IMR-90 (cell line): ENCODE measurements at regions not wholly inside any gene's neighbourhood (a gene's known extent, or its start where the extent isn't known, plus 50 kb on each side); places are given as distances from the start of the nearest gene placed in this dataset.

Experiments
- ATAC-seq: fragments of 200-7000 bp; cut with Tn5 transposase; 2 replicates; pipeline ENCODE4 v1.9.1; 2020; ENCODE audit warnings: low read depth, mild to moderate bottlenecking, moderate library complexity
- BruUV-seq: library from RNA; stranded (reverse); fragments of 400-500 nt; replicated peaks from 2 replicates; lab custom pipeline; 2021; lab: Mats Ljungman, UMichigan
- CTCF ChIA-PET: fragments of 300-600 bp; formaldehyde crosslinking; extraction: SDS; loops from one replicate; lab custom pipeline; 2021; ENCODE audit warnings: antibody characterized with exemption; lab: Yijun Ruan, JAX
- POLR2A ChIA-PET: fragments of 300-600 bp; sonication (Branson Sonifier 250); formaldehyde crosslinking; loops from one replicate; lab custom pipeline; 2022; ENCODE audit warnings: antibody characterized with exemption; ENCODE audit not compliant: unreplicated experiment; lab: Charles Lee
- DNase-seq: peaks from one replicate; pipeline ENCODE4 v3.0.0; 2013
- H2AFZ ChIP-seq: replicated peaks from 2 replicates; pipeline ENCODE3; 2013; ENCODE audit warnings: low read length, mild to moderate bottlenecking; ENCODE audit not compliant: poor library complexity
- H2AK5ac ChIP-seq: 2 replicates; pipeline ENCODE4 v1.6.1; 2013; ENCODE audit warnings: low read depth, low read length, inconsistent platforms
- H2AK9ac ChIP-seq: replicated peaks from 2 replicates; pipeline ENCODE3; 2013; ENCODE audit warnings: mild to moderate bottlenecking, low read depth, low read length, moderate library complexity; ENCODE audit not compliant: poor library complexity
- H2BK120ac ChIP-seq: 2 replicates; pipeline ENCODE4 v1.6.1; 2013; ENCODE audit warnings: low read depth, low read length, inconsistent platforms
- H2BK15ac ChIP-seq: 3 replicates; pipeline ENCODE4 v1.6.1; 2013; ENCODE audit warnings: low read depth, low read length, inconsistent platforms
- H2BK20ac ChIP-seq: 2 replicates; pipeline ENCODE4 v1.6.1; 2013; ENCODE audit warnings: low read depth, mild to moderate bottlenecking, inconsistent platforms, low read length, moderate library complexity
- H2BK5ac ChIP-seq: 2 replicates; pipeline ENCODE4 v1.6.1; 2013; ENCODE audit warnings: mild to moderate bottlenecking, low read depth, low read length, inconsistent platforms; ENCODE audit not compliant: poor library complexity, severe bottlenecking
- H3K14ac ChIP-seq: replicated peaks from 2 replicates; pipeline ENCODE4 v1.6.1; 2013; ENCODE audit warnings: low read depth, low read length, inconsistent platforms
- H3K18ac ChIP-seq: 2 replicates; pipeline ENCODE4 v1.6.1; 2013; ENCODE audit warnings: low read depth, low read length, control low read depth
- H3K23ac ChIP-seq: 2 replicates; pipeline ENCODE4 v1.6.1; 2013; ENCODE audit warnings: low read depth, low read length, inconsistent platforms
- H3K27ac ChIP-seq: 2 replicates; pipeline ENCODE4 v1.5.1; 2013; ENCODE audit warnings: mild to moderate bottlenecking, control low read depth, low read length; ENCODE audit not compliant: insufficient read depth
- H3K27me3 ChIP-seq: 2 replicates; pipeline ENCODE4 v1.6.1; 2013; ENCODE audit warnings: low read length; ENCODE audit not compliant: control insufficient read depth, insufficient read depth
- H3K36me3 ChIP-seq: 2 replicates; pipeline ENCODE4 v1.6.1; 2013; ENCODE audit warnings: low read length, mixed read lengths; ENCODE audit not compliant: control insufficient read depth, insufficient read depth
- H3K4ac ChIP-seq: 2 replicates; pipeline ENCODE4 v1.6.1; 2013; ENCODE audit warnings: low read depth, low read length, inconsistent platforms
- H3K4me1 ChIP-seq: 2 replicates; pipeline ENCODE4 v1.6.1; 2013; ENCODE audit warnings: low read length, mixed read lengths; ENCODE audit not compliant: control insufficient read depth, insufficient read depth
- H3K4me2 ChIP-seq: 2 replicates; pipeline ENCODE4 v1.6.1; 2013; ENCODE audit warnings: low read depth, mild to moderate bottlenecking, control low read depth, low read length, moderate library complexity
- H3K4me3 ChIP-seq: 2 replicates; pipeline ENCODE4 v1.5.1; 2013; ENCODE audit warnings: low read depth, mild to moderate bottlenecking, control low read depth, low read length, moderate library complexity; ENCODE audit not compliant: insufficient read depth
- H3K56ac ChIP-seq: 2 replicates; pipeline ENCODE4 v1.6.1; 2013; ENCODE audit warnings: low read length, inconsistent platforms; ENCODE audit not compliant: insufficient read depth; ENCODE audit errors: extremely low read depth
- H3K79me1 ChIP-seq, 2 experiments: 2 replicates each; pipeline ENCODE4 v1.6.1; 2013; ENCODE audit warnings: low read length in 2 of 2, inconsistent platforms in 1 of 2, low read depth in 1 of 2
- H3K9ac ChIP-seq: 2 replicates; pipeline ENCODE4 v1.6.1; 2013; ENCODE audit warnings: low read depth, low read length, control low read depth
- H3K9me1 ChIP-seq: 2 replicates; pipeline ENCODE4 v1.6.1; 2013; ENCODE audit warnings: low read length, inconsistent platforms; ENCODE audit not compliant: insufficient read depth
- H3K9me3 ChIP-seq: 2 replicates; pipeline ENCODE4 v1.6.1; 2013; ENCODE audit warnings: low read length; ENCODE audit not compliant: control insufficient read depth, insufficient read depth
- H4K20me1 ChIP-seq: 2 replicates; pipeline ENCODE4 v1.6.1; 2013; ENCODE audit warnings: low read length, inconsistent platforms; ENCODE audit not compliant: insufficient read depth
- H4K5ac ChIP-seq: 2 replicates; pipeline ENCODE4 v1.6.1; 2013; ENCODE audit warnings: mild to moderate bottlenecking, low read depth, low read length, control low read depth
- H4K8ac ChIP-seq, 2 experiments: 2 replicates each; pipeline ENCODE4 v1.6.1; 2013; ENCODE audit warnings: low read depth in 2 of 2, low read length in 2 of 2, control low read depth in 1 of 2, inconsistent platforms in 1 of 2
- H4K91ac ChIP-seq: 2 replicates; pipeline ENCODE4 v1.6.1; 2013; ENCODE audit warnings: low read depth, low read length, inconsistent platforms; ENCODE audit not compliant: insufficient read depth
- BHLHE40 ChIP-seq: fragments of 150-350 bp; IDR thresholded peaks from 2 replicates; pipeline ENCODE4 v1.6.1; 2016; ENCODE audit warnings: mild to moderate bottlenecking, low read depth, low read length
- CEBPB ChIP-seq: IDR thresholded peaks from 2 replicates; pipeline ENCODE4 v1.6.1; 2012; ENCODE audit warnings: low read depth, low read length, improper control_type of control experiment
- CHD1 ChIP-seq: IDR thresholded peaks from 2 replicates; pipeline ENCODE4 v1.6.1; 2012; ENCODE audit warnings: low read depth, low read length, improper control_type of control experiment
- ELK1 ChIP-seq: fragments of 150-350 bp; IDR thresholded peaks from 2 replicates; pipeline ENCODE4 v1.6.1; 2016; ENCODE audit warnings: low read depth, mild to moderate bottlenecking, low read length, moderate library complexity, borderline replicate concordance
- FOS ChIP-seq: fragments of 150-350 bp; IDR thresholded peaks from 2 replicates; pipeline ENCODE4 v1.6.1; 2016; ENCODE audit warnings: low read depth, low read length
- MAFK ChIP-seq: IDR thresholded peaks from 2 replicates; pipeline ENCODE4 v1.6.1; 2012; ENCODE audit warnings: low read depth, low read length, improper control_type of control experiment
- MAZ ChIP-seq: IDR thresholded peaks from 2 replicates; pipeline ENCODE4 v1.6.1; 2012; ENCODE audit warnings: low read depth, mild to moderate bottlenecking, low read length, improper control_type of control experiment, moderate library complexity, borderline replicate concordance
- MXI1 ChIP-seq: IDR thresholded peaks from 2 replicates; pipeline ENCODE4 v1.6.1; 2012; ENCODE audit warnings: low read depth, mild to moderate bottlenecking, low read length, moderate library complexity, borderline replicate concordance
- NFE2L2 ChIP-seq: fragments of 150-350 bp; IDR thresholded peaks from 2 replicates; pipeline ENCODE4 v1.6.1; 2016; ENCODE audit warnings: low read depth, mild to moderate bottlenecking, low read length
- POLR2A ChIP-seq: IDR thresholded peaks from 2 replicates; pipeline ENCODE4 v1.6.1; 2012; ENCODE audit warnings: mild to moderate bottlenecking, low read depth, low read length
- RAD21 ChIP-seq: IDR thresholded peaks from 2 replicates; pipeline ENCODE4 v1.6.1; 2012; ENCODE audit warnings: low read length, improper control_type of control experiment
- RCOR1 ChIP-seq: IDR thresholded peaks from 2 replicates; pipeline ENCODE4 v1.6.1; 2012; ENCODE audit warnings: mild to moderate bottlenecking, low read length, improper control_type of control experiment; ENCODE audit not compliant: insufficient replicate concordance
- RFX5 ChIP-seq: IDR thresholded peaks from 2 replicates; pipeline ENCODE4 v1.8.0; 2012; ENCODE audit warnings: low read depth, mild to moderate bottlenecking, low read length, moderate library complexity
- SMC3 ChIP-seq: fragments of 150-350 bp; IDR thresholded peaks from 2 replicates; pipeline ENCODE4 v1.6.1; 2016; ENCODE audit warnings: low read depth, mild to moderate bottlenecking, antibody characterized with exemption, low read length, moderate library complexity
- WGBS, 2 experiments: methylation state at CpG; one replicate each; pipeline versions ENCODE4 v1.1.5 to v1.1.7; 2013; ENCODE audit warnings: missing lambda C conversion rate in 2 of 2; ENCODE audit not compliant: insufficient read length in 1 of 2; ENCODE audit errors: extremely low coverage in 2 of 2; 5-methylcytosine and 5-hydroxymethylcytosine counted together
- dilution Hi-C: fragments of 300-500 bp; cut with HindIII; formaldehyde crosslinking; loops from one replicate; pipeline ENCODE4 v1.14.3; 2018; ENCODE audit warnings: low sequenced_read_pairs; ENCODE audit not compliant: unreplicated experiment
- in situ Hi-C: fragments of 300-500 bp; cut with MboI; formaldehyde crosslinking; loops from 3 replicates; pipeline ENCODE4 v1.14.3; 2019; ENCODE audit warnings: low sequenced_read_pairs, inconsistent platforms, mixed read lengths
- intact Hi-C: fragments of 100-400 bp; cut with micrococcal nuclease; formaldehyde crosslinking; loops from 2 replicates; pipeline ENCODE4 v1.10.0; 2022
- TF ChIP-seq, protein P1 (sequence below): fragments of 150-350 bp; IDR thresholded peaks from 2 replicates; pipeline ENCODE4 v1.6.1; 2017; ENCODE audit warnings: mild to moderate bottlenecking, antibody characterized with exemption, low read length, low read depth

DNA sequence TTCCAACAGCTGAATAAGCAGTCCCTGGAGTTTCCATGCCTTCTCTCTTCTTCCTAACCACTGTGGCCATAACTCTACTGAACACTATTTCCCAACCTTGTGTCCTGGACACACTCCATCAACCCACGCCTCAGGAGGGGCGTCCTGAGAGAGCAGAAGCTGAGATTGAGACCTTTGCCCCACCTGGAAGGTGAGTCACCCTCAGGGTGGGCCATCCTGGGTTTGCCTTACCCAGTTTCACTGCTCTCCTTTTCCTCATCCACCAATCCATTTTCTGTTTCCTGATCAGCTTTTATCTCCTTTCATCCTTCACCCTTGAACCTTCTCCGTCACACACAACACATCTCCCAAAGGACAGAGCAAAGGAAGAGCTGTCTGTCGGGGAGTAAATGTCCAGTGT lies 91.4 kb downstream of the TMEM130 start:
- Histone ChIP-seq H3K27me3 (no peaks in the 10 kb centered on the region), H3K14ac (no peak overlapping the region), H2AK5ac (no peak overlapping the region), H2BK120ac (no peak overlapping the region), H3K9me1 (no peaks in the 10 kb centered on the region), H4K5ac (no peak overlapping the region), H3K4me2 (no peak overlapping the region), H3K27ac (no peak overlapping the region), H3K4me3 (no peak overlapping the region), H3K56ac (no peak overlapping the region), H3K79me1 (no peaks in the 10 kb centered on the region), H3K9ac (no peak overlapping the region), H2BK5ac (no peak overlapping the region), H2BK15ac (no peak overlapping the region), H4K8ac (no peak overlapping the region), H2AFZ (no peak overlapping the region), H2AK9ac (no peak overlapping the region), H2BK20ac (no peak overlapping the region), H3K9me3 (0 out of 2 replicates have a peak, but pooled peaks cover 3% of the 10 kb centered on the region), H3K4me1 (no peaks in the 10 kb centered on the region), H3K18ac (no peak overlapping the region), H3K36me3 (no peaks in the 10 kb centered on the region), H4K91ac (no peak overlapping the region), H4K20me1 (no peaks in the 10 kb centered on the region), H3K4ac (no peak overlapping the region), H3K23ac (no peak overlapping the region)
- ChIA-PET CTCF (interaction anchor here (0.9 kb wide), 1 partner anchor 63 kb away, joined by 3 read pairs; no protein-coding TSS in a partner anchor), POLR2A (no interaction called here)
- in situ Hi-C loops (no loop called here), intact Hi-C loops (no loop called here), dilution Hi-C loops (no loop called here)
- TF ChIP-seq, protein P1, sequence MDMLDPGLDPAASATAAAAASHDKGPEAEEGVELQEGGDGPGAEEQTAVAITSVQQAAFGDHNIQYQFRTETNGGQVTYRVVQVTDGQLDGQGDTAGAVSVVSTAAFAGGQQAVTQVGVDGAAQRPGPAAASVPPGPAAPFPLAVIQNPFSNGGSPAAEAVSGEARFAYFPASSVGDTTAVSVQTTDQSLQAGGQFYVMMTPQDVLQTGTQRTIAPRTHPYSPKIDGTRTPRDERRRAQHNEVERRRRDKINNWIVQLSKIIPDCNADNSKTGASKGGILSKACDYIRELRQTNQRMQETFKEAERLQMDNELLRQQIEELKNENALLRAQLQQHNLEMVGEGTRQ = no peak
- TF ChIP-seq BHLHE40 (no peak), MAZ (no peak), RFX5 (no peak), RAD21 (no peak), RCOR1 (no peak), FOS (no peak), CHD1 (no peak), CEBPB (no peak), ELK1 (no peak), MAFK (no peak), NFE2L2 (no peak), MXI1 (no peak), SMC3 (no peak), POLR2A (no peak)
- DNase-seq (no peak), ATAC-seq (no peak)
- 80% methylated on average over 1 of the region's 4 CpGs; no CpG with 5 or more reads in 1 of the 2 experiments for WGBS, 2 experiments
- no TSS peak for BruUV-seq
